SH-SY5Y (cell line): ENCODE measurements at regions not wholly inside any gene's neighbourhood (a gene's known extent, or its start where the extent isn't known, plus 50 kb on each side); places are given as distances from the start of the nearest gene placed in this dataset.

Experiments
- GATA2 ChIP-seq: IDR thresholded peaks from 2 replicates; pipeline ENCODE4 v1.6.1; 2011; ENCODE audit warnings: mild to moderate bottlenecking, low read depth, low read length
- GATA3 ChIP-seq: IDR thresholded peaks from 2 replicates; pipeline ENCODE4 v1.6.1; 2011; ENCODE audit warnings: low read depth, mild to moderate bottlenecking, low read length, moderate library complexity

DNA sequence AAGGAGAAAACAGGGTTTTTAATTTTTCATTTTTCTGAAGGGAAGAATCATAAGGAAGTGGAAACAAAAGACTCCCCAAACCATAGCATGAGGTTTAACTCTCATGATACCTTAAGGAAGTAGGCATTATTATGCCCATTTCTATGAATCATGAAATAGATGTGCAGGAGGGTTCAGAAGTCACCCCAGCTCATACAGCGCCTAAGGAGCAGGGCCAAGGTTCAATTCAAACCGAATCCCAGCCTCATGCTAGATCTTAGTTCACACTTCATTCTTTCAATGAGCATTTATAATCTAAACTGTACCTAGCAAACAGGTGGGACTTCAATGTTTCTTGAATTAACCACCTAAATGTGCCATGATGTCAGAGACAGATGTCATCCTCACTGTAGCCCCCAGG is 111.9 kb upstream of the SLC25A33 start:
- TF ChIP-seq GATA2 (no peak), GATA3 (no peak)
